Eye (tissue), 1 donor: ENCODE measurements at regions not wholly inside any gene's neighbourhood (a gene's known extent, or its start where the extent isn't known, plus 50 kb on each side); places are given as distances from the start of the nearest gene placed in this dataset.
"Not testable (repeated sequence)": the region's sequence is repeated elsewhere in the genome, so short reads cannot be mapped to it uniquely, and the experiment has no call there.

Source experiments
- DNase-seq: peaks from one replicate; pipeline ENCODE4 v3.0.0-alpha.2; 2015

GRCh38 chr4:151876381-151876988 is 115.7 kb upstream of the GATB start:
- DNase-seq, result no peak

- DNase-seq, result peak; percentile 74
Measured at GRCh38 chr4:151874328-151874727, 113.5 kb upstream of the GATB start.

- no peak for DNase-seq
Measured at GRCh38 chr4:151866592-151866918, 105.7 kb upstream of the GATB start.

- DNase-seq, result no peak
Measured at GRCh38 chr4:151865744-151866591, 105.2 kb upstream of the GATB start.

- DNase-seq, result no peak
Measured at GRCh38 chr4:151865312-151865711, 104.5 kb upstream of the GATB start.

DNA sequence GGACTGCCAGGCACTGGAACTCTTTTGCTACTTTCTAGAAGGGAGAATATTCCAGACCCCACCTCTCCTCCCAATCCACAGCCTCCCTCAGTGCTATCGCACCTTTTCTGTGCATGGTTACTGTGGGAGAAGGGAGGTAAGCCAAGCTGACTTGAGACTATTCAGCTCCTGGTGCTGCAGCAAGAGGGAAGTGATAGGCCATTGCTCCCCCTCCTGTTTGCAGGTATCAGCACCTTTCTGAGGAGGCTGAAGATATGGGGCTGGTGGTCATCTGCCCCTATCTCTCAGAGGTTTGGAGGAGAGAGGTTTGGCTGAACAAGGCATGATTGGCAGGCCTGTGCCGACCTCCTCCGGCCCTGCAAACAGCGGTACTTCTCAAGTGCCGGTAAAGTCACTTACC is 103.3 kb upstream of the GATB start:
- no peak for DNase-seq

DNA sequence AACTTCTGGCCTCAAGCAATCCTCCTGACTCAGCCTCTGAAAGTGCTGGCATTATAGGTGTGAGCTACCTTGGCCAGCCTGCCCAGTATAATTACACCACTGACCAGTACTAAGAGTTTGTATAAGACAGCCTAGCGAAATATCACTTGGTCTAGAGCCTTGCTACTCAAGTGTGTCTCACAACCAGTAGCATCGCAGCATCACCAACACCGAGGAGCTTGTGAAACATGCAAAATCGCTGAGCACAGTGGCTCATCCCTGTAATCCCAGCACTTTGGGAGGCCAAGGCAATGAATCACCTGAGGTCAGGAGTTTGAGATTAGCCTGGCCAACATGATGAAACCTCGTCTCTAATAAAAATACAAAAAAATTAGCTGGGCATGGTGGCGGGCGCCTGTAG is 102.0 kb upstream of the GATB start:
- no peak for DNase-seq

GRCh38 chr4:151860561-151861093 is 99.8 kb upstream of the GATB start:
- DNase-seq, result no peak

DNA sequence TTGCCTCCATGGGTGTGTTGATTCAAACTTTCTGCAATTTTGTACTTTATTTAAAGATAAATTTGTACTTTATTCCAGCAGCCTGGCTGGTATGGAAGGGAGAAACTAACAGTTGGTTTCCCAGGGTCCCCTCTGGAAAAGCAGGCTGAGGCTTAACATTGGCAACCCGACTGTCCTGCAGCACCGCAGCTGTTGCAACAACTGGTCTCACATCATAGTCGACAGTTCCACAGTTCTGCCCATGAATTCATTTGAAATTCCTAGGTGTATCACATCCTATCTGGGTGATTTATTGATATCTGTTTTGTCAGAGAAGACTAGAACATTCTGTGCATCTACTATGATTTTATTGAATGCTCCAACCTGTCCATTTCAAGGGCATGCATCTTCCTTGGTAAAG is 98.8 kb upstream of the GATB start:
- no peak for DNase-seq

DNA sequence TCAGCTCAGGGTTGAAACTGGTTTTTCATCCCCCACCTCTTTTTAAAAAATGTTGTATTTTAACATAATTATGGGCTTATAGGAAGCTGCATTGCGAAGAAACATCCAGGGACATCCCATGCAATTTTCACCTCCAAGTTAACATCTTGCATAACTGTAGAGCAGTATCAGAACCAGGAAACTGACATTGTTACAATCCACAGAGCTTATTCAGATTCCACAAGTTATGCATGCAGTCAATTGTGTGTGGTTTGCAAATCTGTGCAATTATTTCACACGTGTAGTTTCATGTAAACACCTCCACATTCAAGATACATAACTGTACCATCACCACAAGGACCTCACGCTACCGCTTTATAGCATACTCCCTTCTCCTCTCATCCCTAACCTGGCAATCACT is 97.5 kb upstream of the GATB start:
- DNase-seq, result no peak

DNA sequence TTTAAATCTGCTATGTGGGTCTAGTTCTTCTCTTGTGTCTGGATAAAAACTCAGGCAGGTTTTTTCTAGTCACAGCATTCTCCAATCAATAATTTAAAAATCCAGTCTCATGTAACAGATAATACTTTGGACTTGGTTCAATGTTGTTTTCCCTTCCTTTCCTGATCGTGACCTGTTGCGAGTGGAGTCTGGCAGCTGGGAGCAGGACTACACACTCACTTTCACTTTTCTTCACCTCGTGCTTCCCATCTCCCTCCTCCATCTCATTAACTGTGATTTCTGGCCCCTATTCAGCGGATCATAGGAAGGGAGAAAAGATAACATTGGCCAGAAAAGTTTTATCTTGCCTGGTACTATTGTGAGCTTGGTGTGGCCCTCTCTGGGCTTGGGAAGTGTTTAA is 96.6 kb upstream of the GATB start:
- no peak for DNase-seq

DNA sequence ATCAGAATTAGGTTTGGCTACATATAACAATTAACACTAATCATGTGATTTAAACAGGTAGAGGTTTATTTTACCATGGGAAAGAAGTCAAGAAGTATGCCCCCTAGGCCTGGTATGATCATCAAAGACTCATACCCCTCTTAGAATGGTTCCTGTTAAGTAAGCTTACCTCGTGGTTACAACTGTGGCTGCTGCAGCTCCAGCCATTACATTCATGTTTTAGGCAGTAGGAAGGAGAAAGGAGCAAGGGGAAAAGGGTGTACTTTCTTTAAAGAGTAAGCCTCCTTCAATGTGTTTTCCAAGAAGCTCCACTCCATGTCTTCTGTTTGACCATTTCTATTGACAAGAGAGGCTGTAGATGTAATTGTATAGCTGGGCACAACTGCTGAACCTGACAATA is 94.9 kb upstream of the GATB start:
- DNase-seq, result no peak

GRCh38 chr4:151854731-151855130 is 93.9 kb upstream of the GATB start:
- DNase-seq, result no peak

GRCh38 chr4:151853034-151853433 is 92.2 kb upstream of the GATB start:
- DNase-seq, result no peak

- DNase-seq, result no peak
Measured at GRCh38 chr4:151852202-151852601, 91.4 kb upstream of the GATB start.

DNA sequence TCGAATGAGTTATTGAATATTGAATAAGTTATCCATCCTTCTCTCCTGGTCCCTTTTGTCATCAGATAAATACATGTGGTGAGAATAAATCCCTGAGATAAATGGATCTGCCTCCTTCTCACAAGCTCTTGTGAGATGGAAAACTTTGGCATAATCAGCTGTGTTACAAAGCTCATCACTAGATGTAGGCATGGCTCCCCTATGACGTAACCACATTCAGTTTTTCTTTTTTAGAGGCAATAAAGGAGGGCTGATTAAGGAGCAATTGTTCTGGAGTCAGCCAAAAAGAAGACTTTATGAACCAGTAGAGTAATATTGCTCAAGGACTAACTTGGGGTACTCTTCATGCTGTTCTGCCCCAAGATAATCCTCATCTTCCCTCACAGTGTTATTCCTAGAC is 90.5 kb upstream of the GATB start:
- no peak for DNase-seq

GRCh38 chr4:151850791-151851213 is 90.0 kb upstream of the GATB start:
- DNase-seq, result no peak

- DNase-seq, result not testable (repeated sequence)
Measured at GRCh38 chr4:151845551-151845950, 84.7 kb upstream of the GATB start.

DNA sequence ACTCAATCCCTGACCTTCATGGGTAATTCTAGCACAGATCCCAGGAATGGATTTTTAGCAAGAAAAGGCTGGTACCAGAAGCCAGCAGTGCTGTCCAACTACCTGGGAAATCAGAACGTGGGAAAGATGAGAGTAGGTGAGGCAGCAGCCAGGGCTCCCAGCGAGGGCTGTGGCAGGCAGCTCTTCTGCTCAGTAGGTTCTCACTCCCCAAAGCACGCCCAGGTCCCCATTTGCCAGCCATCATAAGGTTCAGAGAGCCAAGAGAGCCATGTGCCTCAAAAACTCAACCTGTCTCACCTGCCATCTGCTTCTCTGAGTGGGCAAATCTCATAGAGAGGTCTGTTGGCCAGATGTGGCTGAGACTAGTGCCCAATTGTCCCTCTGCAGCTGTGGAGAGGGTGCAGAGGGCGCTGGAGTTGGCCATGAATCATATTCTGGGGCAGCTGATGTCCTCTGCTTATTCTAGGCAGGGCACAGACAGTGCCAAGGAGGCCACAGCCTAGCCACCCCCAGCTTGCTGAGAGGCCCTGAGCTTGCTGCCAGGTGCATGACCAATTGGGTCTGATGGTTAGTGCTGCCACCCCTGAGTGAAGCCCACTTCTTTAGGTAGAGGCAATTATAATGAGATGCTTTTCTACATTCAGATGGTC is 81.7 kb upstream of the GATB start:
- no peak for DNase-seq

- peak; percentile 27 for DNase-seq
Measured at GRCh38 chr4:151841107-151841506, 80.3 kb upstream of the GATB start.

DNA sequence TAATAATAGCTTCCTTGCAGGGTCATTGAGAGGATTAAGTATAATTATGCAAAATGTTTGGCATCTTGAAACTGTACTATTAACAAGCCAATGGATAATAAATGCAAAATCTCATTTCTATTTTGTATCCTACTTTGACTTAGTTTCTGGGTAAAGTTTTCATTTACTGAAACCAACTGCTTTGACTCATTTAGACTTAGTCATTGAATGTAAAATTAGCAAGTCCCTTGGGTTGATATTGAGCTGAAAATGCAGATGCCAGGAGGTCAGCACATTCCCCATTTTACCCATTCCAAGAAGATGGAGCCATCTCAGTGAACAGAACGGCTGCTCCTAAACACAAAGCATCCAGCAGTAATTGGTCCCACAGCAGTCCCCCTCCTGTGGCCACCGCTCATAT is 74.7 kb upstream of the GATB start:
- DNase-seq, result no peak

GRCh38 chr4:151833174-151833573 is 72.4 kb upstream of the GATB start:
- DNase-seq, result no peak

GRCh38 chr4:151831526-151831925 is 70.7 kb upstream of the GATB start:
- DNase-seq, result no peak

DNA sequence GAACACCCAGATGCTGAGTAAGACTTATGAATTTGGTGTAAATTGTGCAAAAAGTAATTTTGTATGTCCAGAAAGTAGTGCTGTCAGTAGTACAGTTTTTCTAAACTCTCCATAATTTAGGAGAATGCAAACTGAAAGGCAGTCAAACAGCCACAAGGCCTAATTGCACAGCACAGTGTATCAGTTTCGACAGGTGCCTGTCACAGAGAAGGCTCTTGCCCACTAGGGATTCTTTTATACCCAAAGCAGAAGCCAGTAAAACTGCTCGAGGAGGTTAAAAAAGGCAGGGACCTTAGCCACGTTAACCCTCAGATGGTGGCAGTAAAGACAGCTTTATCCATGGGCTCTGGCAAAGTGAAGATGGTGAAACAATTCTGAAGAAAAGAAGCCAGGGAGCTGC is 69.4 kb upstream of the GATB start:
- DNase-seq, result no peak
